ENCODE measurements at regions not wholly inside any gene's neighbourhood (a gene's known extent, or its start where the extent isn't known, plus 50 kb on each side); places are given as distances from the start of the nearest gene placed in this dataset.

DNA sequence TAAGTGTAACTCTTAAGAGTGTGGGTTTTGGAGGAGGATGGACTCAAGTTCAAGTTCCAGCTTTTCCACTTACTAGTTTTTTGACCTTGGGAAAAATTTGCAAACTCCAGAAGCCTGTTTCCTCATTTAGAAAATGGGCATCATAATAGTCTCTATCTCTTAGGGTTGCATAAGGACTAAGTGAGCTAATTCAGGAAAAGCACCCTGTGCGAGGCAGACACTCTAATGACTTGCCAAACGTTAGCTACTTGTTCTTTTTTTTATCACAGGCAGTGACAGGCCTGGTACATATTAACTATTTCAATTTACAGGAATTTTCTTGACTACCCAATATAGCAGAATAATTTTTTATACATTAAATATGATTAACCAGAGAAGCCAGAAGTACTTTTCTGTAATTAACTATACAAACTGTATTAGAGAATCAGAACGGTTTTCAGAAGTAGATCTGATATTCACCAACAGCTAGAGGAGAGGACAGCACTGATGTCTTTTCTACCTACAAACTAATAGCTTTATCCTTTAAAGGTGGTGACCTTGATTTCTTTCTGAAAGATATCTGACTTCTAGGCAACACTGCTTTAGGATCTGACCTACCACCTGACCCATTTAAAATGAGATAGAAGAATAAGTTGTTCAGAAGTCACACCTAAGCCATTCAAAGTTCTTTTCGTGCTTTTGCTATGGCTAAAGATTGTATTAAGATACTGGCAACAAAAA lies 139.6 kb upstream of the HAND2 start:
- Histone ChIP-seq H3K27me3 (replicated peaks) (no peaks in the 10 kb centered on the region), H3K27ac (no peak overlapping the region), H3K4me3 (ENCODE audit: low read depth, low read length) (no peak overlapping the region), H3K36me3 (replicated peaks) (no peaks in the 10 kb centered on the region)
- in situ Hi-C loops (cut with HindIII; ENCODE audit: low pct_ligation_motif_present, low sequenced_read_pairs), result no loop called here
- no peak for DNase-seq
- TF ChIP-seq, protein P1, sequence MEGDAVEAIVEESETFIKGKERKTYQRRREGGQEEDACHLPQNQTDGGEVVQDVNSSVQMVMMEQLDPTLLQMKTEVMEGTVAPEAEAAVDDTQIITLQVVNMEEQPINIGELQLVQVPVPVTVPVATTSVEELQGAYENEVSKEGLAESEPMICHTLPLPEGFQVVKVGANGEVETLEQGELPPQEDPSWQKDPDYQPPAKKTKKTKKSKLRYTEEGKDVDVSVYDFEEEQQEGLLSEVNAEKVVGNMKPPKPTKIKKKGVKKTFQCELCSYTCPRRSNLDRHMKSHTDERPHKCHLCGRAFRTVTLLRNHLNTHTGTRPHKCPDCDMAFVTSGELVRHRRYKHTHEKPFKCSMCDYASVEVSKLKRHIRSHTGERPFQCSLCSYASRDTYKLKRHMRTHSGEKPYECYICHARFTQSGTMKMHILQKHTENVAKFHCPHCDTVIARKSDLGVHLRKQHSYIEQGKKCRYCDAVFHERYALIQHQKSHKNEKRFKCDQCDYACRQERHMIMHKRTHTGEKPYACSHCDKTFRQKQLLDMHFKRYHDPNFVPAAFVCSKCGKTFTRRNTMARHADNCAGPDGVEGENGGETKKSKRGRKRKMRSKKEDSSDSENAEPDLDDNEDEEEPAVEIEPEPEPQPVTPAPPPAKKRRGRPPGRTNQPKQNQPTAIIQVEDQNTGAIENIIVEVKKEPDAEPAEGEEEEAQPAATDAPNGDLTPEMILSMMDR (IDR thresholded peaks at IDR 0.05; ENCODE audit: low read depth, low read length, missing control alignments), result no peak

GRCh38 chr4:173661001-173661400 lies 131.0 kb upstream of the HAND2 start:
- in situ Hi-C loops (cut with HindIII; ENCODE audit: low pct_ligation_motif_present, low sequenced_read_pairs), result no loop called here
- no peaks in the 10 kb centered on the region for H3K36me3 ChIP-seq (replicated peaks)
- no peak for DNase-seq
- no peaks in the 10 kb centered on the region for H3K27me3 ChIP-seq (replicated peaks)
- no peak overlapping the region for H3K27ac ChIP-seq
- no peak overlapping the region for H3K4me3 ChIP-seq (ENCODE audit: low read depth, low read length)
- TF ChIP-seq, protein P1 (IDR thresholded peaks at IDR 0.05; ENCODE audit: low read depth, low read length, missing control alignments), result no peak

DNA sequence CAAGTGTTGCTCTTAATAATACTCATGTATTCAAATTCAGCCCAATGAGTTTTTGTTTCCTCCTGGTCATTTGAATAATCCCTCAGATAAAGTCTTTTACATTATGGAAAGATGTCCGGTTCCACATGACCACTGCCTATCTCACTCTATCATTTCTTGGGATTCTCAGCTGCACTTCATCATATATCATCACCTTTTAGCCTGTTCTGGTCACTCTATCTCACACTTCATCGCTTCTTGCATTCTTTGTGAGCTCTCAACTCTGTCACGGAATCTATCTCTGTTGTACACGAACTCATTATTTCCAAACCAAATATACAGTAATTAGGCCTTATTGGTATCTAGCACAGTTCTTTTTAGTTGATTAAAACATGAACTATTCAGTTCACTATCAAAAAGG lies 126.9 kb upstream of the HAND2 start:
- no peaks in the 10 kb centered on the region for H3K36me3 ChIP-seq (replicated peaks)
- H3K27me3 ChIP-seq (replicated peaks), result no peaks in the 10 kb centered on the region
- H3K27ac ChIP-seq, result no peak overlapping the region
- DNase-seq, result no peak
- in situ Hi-C loops (cut with HindIII; ENCODE audit: low pct_ligation_motif_present, low sequenced_read_pairs), result no loop called here
- H3K4me3 ChIP-seq (ENCODE audit: low read depth, low read length), result no peak overlapping the region
- TF ChIP-seq, protein P1 (IDR thresholded peaks at IDR 0.05; ENCODE audit: low read depth, low read length, missing control alignments), result no peak

DNA sequence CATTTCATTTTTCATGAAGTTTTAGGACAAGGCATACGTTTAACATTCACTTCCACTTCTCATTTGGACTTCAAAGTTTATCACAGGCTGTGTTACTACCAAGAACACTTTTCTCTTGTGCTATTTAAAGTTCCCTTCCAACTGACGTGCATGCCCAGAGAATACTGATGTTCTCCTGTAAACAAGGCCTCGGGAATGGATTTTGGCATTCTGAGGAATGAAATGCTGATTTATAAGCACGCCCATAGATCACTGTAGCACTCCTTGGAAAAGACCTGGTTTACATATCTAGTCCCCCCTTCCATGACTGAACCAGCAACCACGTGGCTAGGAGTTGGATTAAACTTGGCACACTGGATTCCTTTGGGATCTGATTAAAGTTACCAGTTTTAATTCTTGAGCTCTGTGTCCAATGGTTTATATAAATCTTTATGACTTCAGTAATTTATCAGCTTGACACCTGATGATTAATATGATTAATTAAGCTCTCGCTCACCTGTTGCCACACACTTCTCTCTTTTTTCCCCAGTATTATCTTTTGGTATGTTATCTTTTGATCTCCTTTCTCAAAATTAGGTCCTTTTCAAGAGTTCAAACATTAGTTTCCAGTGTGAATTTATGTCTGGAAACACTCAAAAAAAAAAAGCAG lies 122.4 kb upstream of the HAND2 start:
- TF ChIP-seq, protein P1 (IDR thresholded peaks at IDR 0.05; ENCODE audit: low read depth, low read length, missing control alignments), result no peak
- H3K36me3 ChIP-seq (replicated peaks), result no peaks in the 10 kb centered on the region
- in situ Hi-C loops (cut with HindIII; ENCODE audit: low pct_ligation_motif_present, low sequenced_read_pairs), result no loop called here
- no peak overlapping the region for H3K4me3 ChIP-seq (ENCODE audit: low read depth, low read length)
- no peak overlapping the region for H3K27ac ChIP-seq
- no peaks in the 10 kb centered on the region for H3K27me3 ChIP-seq (replicated peaks)
- no peak for DNase-seq

DNA sequence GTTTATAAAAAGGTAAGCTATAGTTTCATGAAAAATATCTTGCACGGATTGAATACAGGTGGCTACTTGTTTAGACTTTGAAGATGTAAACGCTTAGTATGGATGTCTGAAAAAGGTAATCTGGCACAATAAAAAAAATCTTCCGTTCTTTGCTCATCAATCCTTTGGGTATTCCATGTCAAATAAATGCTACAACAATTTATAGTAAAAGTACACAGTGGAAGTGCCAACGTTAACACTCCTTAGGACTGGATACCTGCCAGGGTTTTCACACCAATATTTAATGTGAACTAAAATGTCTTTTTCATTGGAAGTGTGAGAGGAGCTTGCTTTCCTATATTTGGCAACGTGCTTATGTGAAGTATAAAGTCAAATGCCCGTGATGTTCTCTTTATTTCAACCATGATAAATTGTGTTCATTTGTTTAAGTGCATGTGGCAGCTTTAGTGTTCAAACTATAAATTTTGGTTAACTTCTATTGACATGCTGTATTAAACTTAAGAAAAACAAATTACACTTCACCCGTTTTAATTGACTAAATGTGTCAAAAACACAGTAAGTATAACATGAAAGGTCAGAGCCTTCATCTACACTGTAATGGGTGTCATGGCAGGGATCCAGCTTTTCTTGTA lies 121.7 kb upstream of the HAND2 start:
- no peaks in the 10 kb centered on the region for H3K27me3 ChIP-seq (replicated peaks)
- H3K36me3 ChIP-seq (replicated peaks), result no peaks in the 10 kb centered on the region
- H3K4me3 ChIP-seq (ENCODE audit: low read depth, low read length), result no peak overlapping the region
- no peak overlapping the region for H3K27ac ChIP-seq
- in situ Hi-C loops (cut with HindIII; ENCODE audit: low pct_ligation_motif_present, low sequenced_read_pairs), result no loop called here
- no peak for DNase-seq
- TF ChIP-seq, protein P1 (IDR thresholded peaks at IDR 0.05; ENCODE audit: low read depth, low read length, missing control alignments), result no peak

Data from brain microvascular endothelial cell (primary cell).